Endothelial cell of umbilical vein (primary cell): ENCODE measurements at regions not wholly inside any gene's neighbourhood (a gene's known extent, or its start where the extent isn't known, plus 50 kb on each side); places are given as distances from the start of the nearest gene placed in this dataset.
A peak's percentile ranks its signal among the peaks of the same experiment; 100 is the strongest.

Experiments used
- BruUV-seq: library from RNA; stranded (reverse); fragments of 400-500 nt; replicated peaks from 2 replicates; lab custom pipeline; 2021; lab: Mats Ljungman, UMichigan
- CTCF ChIA-PET: fragments of 300-600, 350-600 bp; sonication (Branson Sonifier 250); formaldehyde crosslinking; loops from one replicate; lab custom pipeline; 2021; ENCODE audit warnings: antibody characterized with exemption, inconsistent platforms; lab: Charles Lee
- POLR2A ChIA-PET: fragments of 300-600, 350-600 bp; sonication (Branson Sonifier 250); formaldehyde crosslinking; loops from one replicate; lab custom pipeline; 2021; ENCODE audit warnings: antibody characterized with exemption, inconsistent platforms; lab: Charles Lee
- DNase-seq: peaks from one replicate; pipeline ENCODE4 v3.0.0-alpha.2; 2011; ENCODE audit warnings: low read depth, low spot score
- FAIRE-seq: peaks from 2 replicates; lab custom pipeline; 2011; peaks lifted over from hg19 to GRCh38; lab: Jason Lieb, UNC
- H2AFZ ChIP-seq: 2 replicates; pipeline ENCODE4 v1.6.0; 2012; ENCODE audit warnings: low read depth, low read length, control low read depth, inconsistent platforms
- H3K27ac ChIP-seq: 2 replicates; pipeline ENCODE4 v1.5.1; 2011; ENCODE audit warnings: low read depth, mild to moderate bottlenecking, control low read depth, low read length, moderate library complexity; ENCODE audit not compliant: insufficient read depth
- H3K27me3 ChIP-seq, 2 experiments: 2 replicates each; pipeline versions ENCODE4 v1.6.0 to v1.6.1; 2011; ENCODE audit warnings: low read length in 2 of 2, mixed read lengths in 1 of 2; ENCODE audit not compliant: control insufficient read depth in 2 of 2, insufficient read depth in 2 of 2
- H3K36me3 ChIP-seq, 2 experiments: 2 replicates in 1 of 2; 3 replicates in 1 of 2; pipeline ENCODE4 v1.5.1; 2011; ENCODE audit warnings: low read length in 2 of 2, mild to moderate bottlenecking in 1 of 2, moderate library complexity in 1 of 2; ENCODE audit not compliant: control insufficient read depth in 2 of 2, insufficient read depth in 2 of 2; ENCODE audit errors: extremely low read depth in 1 of 2
- H3K4me1 ChIP-seq: 3 replicates; pipeline ENCODE4 v1.5.1; 2011; ENCODE audit warnings: mild to moderate bottlenecking, low read length; ENCODE audit not compliant: control insufficient read depth, insufficient read depth; ENCODE audit errors: extremely low read depth
- H3K4me2 ChIP-seq: 2 replicates; pipeline ENCODE4 v1.6.1; 2011; ENCODE audit warnings: low read length, control low read depth, mixed read lengths; ENCODE audit not compliant: insufficient read depth
- H3K4me3 ChIP-seq, 3 experiments: fragments of 200-600 bp in 1 of 3; sonication (generic), shearing (Covaris generic) in 1 of 3; replicated peaks in 1 of 3; 2 replicates each; pipeline ENCODE4 v1.5.1; 2011 to 2016; ENCODE audit warnings: control low read depth in 3 of 3, low read length in 3 of 3, mild to moderate bottlenecking in 2 of 3, inconsistent platforms in 1 of 3, low read depth in 1 of 3, moderate library complexity in 1 of 3; ENCODE audit not compliant: insufficient read depth in 1 of 3
- H3K79me2 ChIP-seq: 2 replicates; pipeline ENCODE4 v1.6.0; 2012; ENCODE audit warnings: low read length, inconsistent platforms; ENCODE audit not compliant: control insufficient read depth, insufficient read depth
- H3K9ac ChIP-seq: replicated peaks from 2 replicates; pipeline ENCODE3; 2011; ENCODE audit warnings: low read length, control low read depth; ENCODE audit not compliant: insufficient read depth; ENCODE audit errors: extremely low read depth
- H3K9me1 ChIP-seq: replicated peaks from 3 replicates; pipeline ENCODE4 v1.6.0; 2011; ENCODE audit warnings: mild to moderate bottlenecking, low read length; ENCODE audit not compliant: control insufficient read depth, insufficient read depth; ENCODE audit errors: extremely low read depth
- H3K9me3 ChIP-seq: replicated peaks from 2 replicates; pipeline ENCODE4 v1.5.1; 2012; ENCODE audit warnings: low read length, inconsistent platforms; ENCODE audit not compliant: control insufficient read depth, insufficient read depth
- H4K20me1 ChIP-seq: replicated peaks from 2 replicates; pipeline ENCODE3; 2011; ENCODE audit warnings: mild to moderate bottlenecking, low read length; ENCODE audit not compliant: control insufficient read depth, insufficient read depth; ENCODE audit errors: extremely low read depth
- EZH2 ChIP-seq: IDR thresholded peaks from 2 replicates; pipeline ENCODE4 v1.6.1; 2012; ENCODE audit warnings: borderline replicate concordance, low read depth, mild to moderate bottlenecking, moderate library complexity, low read length, inconsistent platforms; ENCODE audit not compliant: severe bottlenecking
- FOS ChIP-seq: IDR thresholded peaks from 2 replicates; pipeline ENCODE4 v1.6.1; 2011; ENCODE audit warnings: mild to moderate bottlenecking, low read length, moderate library complexity, borderline replicate concordance; ENCODE audit not compliant: insufficient read depth
- GATA2 ChIP-seq: IDR thresholded peaks from 2 replicates; pipeline ENCODE4 v1.7.0; 2011; ENCODE audit warnings: low read depth, mild to moderate bottlenecking, moderate library complexity, mixed read lengths, low read length; ENCODE audit not compliant: insufficient read length, insufficient read depth
- JUN ChIP-seq: IDR thresholded peaks from 2 replicates; pipeline ENCODE4 v1.6.1; 2011; ENCODE audit warnings: borderline replicate concordance, low read depth; ENCODE audit not compliant: insufficient read length, insufficient read depth
- POLR2AphosphoS5 ChIP-seq: IDR thresholded peaks from 2 replicates; pipeline ENCODE4 v1.6.1; 2012; ENCODE audit warnings: low read depth, mild to moderate bottlenecking, control low read depth, low read length, moderate library complexity; ENCODE audit not compliant: insufficient read depth
- dilution Hi-C: fragments of 300-500 bp; cut with MboI; formaldehyde crosslinking; loops from one replicate; pipeline ENCODE4 v1.15.0; 2019; ENCODE audit warnings: low sequenced_read_pairs; ENCODE audit not compliant: extremely low pct_ligation_motif_present
- intact Hi-C: fragments of 100-400 bp; cut with micrococcal nuclease; formaldehyde crosslinking; loops from one replicate; pipeline ENCODE4 v1.10.0; 2022

- intact Hi-C loops (no loop called here), dilution Hi-C loops (no loop called here)
- no peak overlapping the region for H3K9ac ChIP-seq
- H3K4me1 ChIP-seq: peaks cover 2% of the 10 kb centered on the region
- POLR2A ChIA-PET: no interaction called here
- CTCF ChIA-PET: interaction anchor here (1.3 to 2.2 kb wide), 3 partner anchors 17 to 567 kb away, joined by 3 to 9 read pairs (median 8); no protein-coding TSS in a partner anchor
- peaks cover 14 to 19% of the 10 kb centered on the region in 2 experiments for H3K36me3 ChIP-seq
- H3K9me1 ChIP-seq: no peaks in the 10 kb centered on the region
- H3K79me2 ChIP-seq: no peaks in the 10 kb centered on the region
- no peaks in the 10 kb centered on the region for H3K9me3 ChIP-seq
- no peaks in the 10 kb centered on the region for H4K20me1 ChIP-seq
- no peaks in the 10 kb centered on the region for H3K27me3 ChIP-seq
- H2AFZ ChIP-seq: no peak overlapping the region
- no peak overlapping the region for H3K4me2 ChIP-seq
- TF ChIP-seq EZH2: no peak
- TF ChIP-seq JUN: no peak
- no peak for TF ChIP-seq POLR2AphosphoS5
- TF ChIP-seq FOS: no peak
- FAIRE-seq (no peak), DNase-seq (no peak)
- BruUV-seq: no TSS peak
- H3K27ac ChIP-seq: no peak overlapping the region
- no peak overlapping the region for H3K4me3 ChIP-seq
Observed at GRCh38 chr12:105569886-105570285, 239.4 kb downstream of the C12orf75 start.

GRCh38 chr12:105570944-105571343 is 240.5 kb downstream of the C12orf75 start:
- Histone ChIP-seq H3K4me2 (no peak overlapping the region), H3K9me1 (no peaks in the 10 kb centered on the region), H3K27me3 (no peaks in the 10 kb centered on the region), H3K27ac (no peak overlapping the region), H4K20me1 (no peaks in the 10 kb centered on the region), H3K79me2 (no peaks in the 10 kb centered on the region), H2AFZ (no peak overlapping the region), H3K9ac (no peak overlapping the region), H3K36me3 (peaks cover 15 to 17% of the 10 kb centered on the region in 2 experiments), H3K4me3 (no peak overlapping the region), H3K9me3 (no peaks in the 10 kb centered on the region), H3K4me1 (peaks cover 13% of the 10 kb centered on the region)
- no TSS peak for BruUV-seq
- TF ChIP-seq EZH2 (no peak), POLR2AphosphoS5 (peak; percentile 34), GATA2 (no peak)
- DNase-seq: no peak
- FAIRE-seq: no peak
- intact Hi-C loops (no loop called here), dilution Hi-C loops (no loop called here)
- POLR2A ChIA-PET: no interaction called here
- CTCF ChIA-PET: interaction anchor here (1.1 kb wide), 1 partner anchor 1370 kb away, joined by 3 read pairs; no protein-coding TSS in a partner anchor
